ENCODE measurements at regions not wholly inside any gene's neighbourhood (a gene's known extent, or its start where the extent isn't known, plus 50 kb on each side); places are given as distances from the start of the nearest gene placed in this dataset.
A peak's percentile ranks its signal among the peaks of the same experiment; 100 is the strongest.

- intact Hi-C loops (cut with DNase I), result no loop called here
- DNase-seq (peak in 1 of 4 donors; percentile 39), ATAC-seq (no peak)
- Histone ChIP-seq H3K36me3 (no peaks in the 10 kb centered on the region), H3K27me3 (no peaks in the 10 kb centered on the region), H3K4me1 (no peaks in the 10 kb centered on the region), H3K4me3 (no peak overlapping the region), H3K9me3 (peaks cover 0 to 27% of the 10 kb centered on the region in 2 donors), H3K27ac (no peak overlapping the region)
- TF ChIP-seq CTCF (IDR thresholded peaks at IDR 0.05), result no peak
These were observed 561.3 kb downstream of the CCER1 start for GRCh38 chr12:90393652-90394051.

GRCh38 chr12:90393089-90393488 lies 561.9 kb downstream of the CCER1 start:
- Histone ChIP-seq H3K27me3 (no peaks in the 10 kb centered on the region), H3K9me3 (peaks cover 0 to 30% of the 10 kb centered on the region in 2 donors), H3K27ac (no peak overlapping the region), H3K4me3 (no peak overlapping the region), H3K4me1 (no peaks in the 10 kb centered on the region), H3K36me3 (no peaks in the 10 kb centered on the region)
- intact Hi-C loops (cut with DNase I), result no loop called here
- TF ChIP-seq CTCF (IDR thresholded peaks at IDR 0.05), result no peak
- ATAC-seq (no peak), DNase-seq (no peak)

DNA sequence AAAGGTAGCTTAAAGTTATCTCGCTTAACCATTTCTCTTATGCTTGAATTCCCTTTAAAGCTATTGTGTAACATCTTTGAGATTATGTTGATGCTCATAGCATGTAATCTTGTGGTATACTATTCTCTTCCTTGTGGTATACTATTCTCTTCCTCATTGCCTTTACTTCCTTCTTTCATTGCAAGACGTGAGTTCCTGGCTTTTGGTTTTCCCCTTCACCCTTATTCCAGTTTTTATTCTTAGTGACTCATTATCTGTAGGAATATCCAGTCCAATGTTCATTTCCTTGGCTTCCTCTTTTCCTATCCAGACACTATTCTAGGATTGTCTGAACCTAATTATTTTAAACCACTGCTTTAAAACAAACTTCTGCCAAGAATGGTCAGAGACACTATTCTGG lies 564.0 kb downstream of the CCER1 start:
- no peak for TF ChIP-seq CTCF (IDR thresholded peaks at IDR 0.05)
- no peaks in the 10 kb centered on the region for H3K36me3 ChIP-seq
- H3K4me3 ChIP-seq, result no peak overlapping the region
- no peaks in the 10 kb centered on the region for H3K27me3 ChIP-seq
- intact Hi-C loops (cut with DNase I), result no loop called here
- DNase-seq, result no peak
- ATAC-seq, result no peak
- no peak overlapping the region for H3K27ac ChIP-seq
- H3K9me3 ChIP-seq, result peaks cover 0 to 16% of the 10 kb centered on the region in 2 donors
- no peaks in the 10 kb centered on the region for H3K4me1 ChIP-seq

DNA sequence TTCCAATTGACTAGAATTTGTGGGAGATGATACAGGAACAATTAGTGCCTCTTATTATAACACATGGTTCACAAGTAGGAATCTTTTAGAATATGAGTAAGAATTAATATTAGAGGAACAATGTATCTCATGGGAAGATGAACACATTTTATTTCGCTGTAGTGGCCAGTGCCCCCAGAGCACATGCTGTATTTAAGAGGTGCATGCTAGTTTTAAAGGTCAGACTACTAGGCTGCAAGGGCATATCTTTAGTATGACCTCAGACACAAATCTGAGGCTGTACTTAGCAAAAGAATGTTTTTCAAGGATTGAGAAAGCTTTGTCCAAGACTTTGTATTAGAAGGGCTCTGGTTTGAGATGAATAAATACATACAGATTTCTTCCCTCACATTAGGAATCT lies 586.9 kb downstream of the CCER1 start:
- DNase-seq, result no peak
- no peaks in the 10 kb centered on the region for H3K9me3 ChIP-seq
- TF ChIP-seq CTCF (IDR thresholded peaks at IDR 0.05), result no peak
- H3K4me3 ChIP-seq, result no peak overlapping the region
- H3K36me3 ChIP-seq, result no peaks in the 10 kb centered on the region
- H3K27me3 ChIP-seq, result no peaks in the 10 kb centered on the region
- intact Hi-C loops (cut with DNase I), result no loop called here
- H3K27ac ChIP-seq, result no peak overlapping the region
- H3K4me1 ChIP-seq, result no peaks in the 10 kb centered on the region
- ATAC-seq, result no peak

DNA sequence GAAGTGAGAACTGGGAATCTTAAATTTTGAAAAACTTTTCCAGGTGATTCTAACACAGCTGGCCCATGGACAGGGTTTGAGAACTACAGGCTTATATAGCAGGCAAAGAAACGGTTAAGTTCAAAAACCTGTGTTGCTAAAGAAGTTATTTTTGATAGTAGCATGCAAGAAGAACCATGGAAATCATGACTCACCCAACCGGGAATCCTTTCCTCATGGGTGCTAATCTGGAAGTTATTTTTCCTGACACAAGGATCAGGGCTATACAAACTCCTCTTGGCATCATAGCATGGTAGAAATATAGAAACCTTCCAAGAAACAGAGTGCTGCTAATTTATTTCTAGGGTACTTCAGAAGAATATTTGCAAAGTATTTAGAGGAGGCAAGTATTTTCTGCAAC lies 588.7 kb downstream of the CCER1 start:
- TF ChIP-seq CTCF (IDR thresholded peaks at IDR 0.05), result no peak
- H3K36me3 ChIP-seq, result no peaks in the 10 kb centered on the region
- intact Hi-C loops (cut with DNase I), result no loop called here
- no peak overlapping the region for H3K27ac ChIP-seq
- ATAC-seq, result no peak
- H3K9me3 ChIP-seq, result no peaks in the 10 kb centered on the region
- DNase-seq, result no peak
- H3K4me3 ChIP-seq, result no peak overlapping the region
- H3K27me3 ChIP-seq, result no peaks in the 10 kb centered on the region
- H3K4me1 ChIP-seq, result no peaks in the 10 kb centered on the region

Measured in left lung (tissue), 4 donors.